ENCODE measurements at regions not wholly inside any gene's neighbourhood (a gene's known extent, or its start where the extent isn't known, plus 50 kb on each side); places are given as distances from the start of the nearest gene placed in this dataset.
"Not testable (repeated sequence)": the region's sequence is repeated elsewhere in the genome, so short reads cannot be mapped to it uniquely, and the experiment has no call there.

DNA sequence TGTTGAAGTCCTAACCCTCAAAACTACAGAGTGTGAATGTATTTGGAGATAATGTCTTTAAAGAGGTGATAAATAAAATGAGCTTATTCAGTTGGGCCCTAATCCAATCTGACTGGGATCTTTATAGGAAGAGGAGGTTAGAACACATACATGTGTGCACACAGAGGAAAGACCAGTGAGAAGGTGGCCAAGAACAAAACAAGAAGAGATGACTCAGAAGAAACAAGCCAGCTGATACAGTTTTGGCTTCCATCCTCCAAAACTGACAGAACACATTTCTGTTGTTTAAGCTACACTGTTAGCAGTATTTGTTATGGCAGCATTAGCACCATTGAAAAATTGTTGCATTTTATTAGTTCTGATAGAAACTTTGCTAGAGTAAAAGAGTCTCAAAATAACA lies 609.3 kb upstream of the IMPG1 start:
- DNase-seq (ENCODE audit: low spot score) = no peak

DNA sequence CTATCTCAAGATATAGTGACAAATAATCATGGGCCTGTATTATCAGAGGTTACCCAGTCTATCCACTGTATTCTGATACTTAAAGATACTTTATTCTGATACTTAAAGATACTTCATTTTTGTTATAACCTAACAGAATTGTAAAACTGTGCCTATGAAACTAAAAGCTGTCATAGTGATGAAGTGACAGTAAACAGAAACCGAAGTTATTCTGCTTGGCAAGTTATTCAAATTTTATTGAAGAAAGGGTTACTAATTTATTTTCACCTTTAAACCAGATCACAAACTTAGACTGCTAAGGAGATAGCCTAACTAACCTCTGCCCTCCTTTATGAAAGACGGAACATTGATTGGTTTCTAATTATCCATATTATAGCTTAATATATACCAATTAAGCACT lies 604.6 kb upstream of the IMPG1 start:
- DNase-seq (ENCODE audit: low spot score) = no peak

DNA sequence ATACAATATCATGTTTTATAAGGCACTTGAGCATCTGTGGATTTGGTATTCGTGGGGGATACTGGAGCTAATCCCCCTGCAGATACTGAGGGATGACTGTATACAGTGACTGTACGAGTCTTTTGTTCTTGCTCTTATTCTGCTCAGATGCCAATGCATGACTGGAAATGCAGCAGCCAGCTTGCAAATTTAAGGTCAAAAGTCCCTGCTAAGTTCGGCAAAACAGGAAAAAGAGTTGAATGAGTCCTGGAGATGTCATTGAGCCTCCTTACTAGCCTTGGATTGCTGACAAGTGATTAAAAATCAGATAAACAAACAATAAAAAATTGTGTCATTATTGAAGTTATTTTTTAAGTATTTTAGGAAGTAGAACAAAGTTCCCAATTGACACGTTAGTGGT lies 599.3 kb upstream of the IMPG1 start:
- DNase-seq (ENCODE audit: low spot score) = no peak

DNA sequence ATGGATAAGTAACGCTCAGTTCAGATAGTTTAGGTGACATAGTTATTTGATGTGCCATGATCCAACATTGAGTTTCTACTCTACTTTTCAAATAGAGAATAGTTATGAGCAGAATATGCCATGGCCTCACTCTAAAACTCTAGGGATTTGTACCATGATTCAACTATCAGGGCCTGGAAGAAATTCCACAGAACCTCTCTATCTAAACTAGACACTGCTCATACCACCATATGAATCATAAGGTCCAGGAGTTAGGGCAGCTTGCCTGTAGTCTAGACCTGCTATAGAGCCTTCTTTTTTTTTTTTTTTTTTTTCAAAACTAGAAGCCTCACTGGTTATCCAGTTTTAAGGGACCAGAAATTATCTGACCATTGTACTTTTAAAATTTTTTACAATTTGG lies 571.8 kb upstream of the IMPG1 start:
- DNase-seq (ENCODE audit: low spot score) = no peak

DNA sequence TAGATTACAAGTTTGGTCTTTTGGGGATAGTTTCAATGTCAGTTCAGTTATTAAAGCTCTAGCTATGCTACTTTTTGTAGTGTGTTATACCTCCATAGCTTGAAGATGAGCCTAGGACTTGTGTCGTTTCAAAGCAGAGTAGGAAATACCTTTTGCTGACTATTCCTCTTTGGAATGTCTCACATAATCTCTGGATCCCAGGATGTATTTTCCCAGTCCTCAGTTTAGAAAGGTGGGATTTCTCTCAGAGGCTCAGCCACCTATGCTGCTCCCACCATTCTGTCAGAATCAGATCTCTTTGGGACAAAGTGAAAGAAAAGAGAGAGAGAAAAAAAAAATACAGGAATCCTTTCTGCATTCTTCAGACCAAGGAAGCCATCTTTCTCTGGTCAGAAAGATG lies 567.5 kb upstream of the IMPG1 start:
- DNase-seq (ENCODE audit: low spot score) = no peak

DNA sequence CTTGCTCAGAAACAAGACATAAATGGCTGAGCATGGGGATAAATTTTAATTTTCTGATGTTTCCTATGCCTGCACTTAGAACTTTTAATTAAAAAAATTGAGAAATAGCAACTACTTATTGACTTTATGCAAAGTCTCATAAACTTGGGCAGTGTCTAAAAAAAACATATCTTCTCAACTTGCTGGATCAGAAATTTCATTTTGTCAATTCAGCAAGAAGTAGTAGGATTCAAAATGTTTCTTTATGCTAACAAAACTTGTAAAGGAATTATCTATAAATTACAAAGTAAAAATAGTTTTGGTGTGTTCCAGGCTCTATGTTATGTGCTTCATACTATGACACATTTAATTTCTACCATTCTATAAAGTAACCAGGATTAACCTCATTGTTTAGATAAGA lies 562.2 kb upstream of the IMPG1 start:
- no peak for DNase-seq (ENCODE audit: low spot score)

DNA sequence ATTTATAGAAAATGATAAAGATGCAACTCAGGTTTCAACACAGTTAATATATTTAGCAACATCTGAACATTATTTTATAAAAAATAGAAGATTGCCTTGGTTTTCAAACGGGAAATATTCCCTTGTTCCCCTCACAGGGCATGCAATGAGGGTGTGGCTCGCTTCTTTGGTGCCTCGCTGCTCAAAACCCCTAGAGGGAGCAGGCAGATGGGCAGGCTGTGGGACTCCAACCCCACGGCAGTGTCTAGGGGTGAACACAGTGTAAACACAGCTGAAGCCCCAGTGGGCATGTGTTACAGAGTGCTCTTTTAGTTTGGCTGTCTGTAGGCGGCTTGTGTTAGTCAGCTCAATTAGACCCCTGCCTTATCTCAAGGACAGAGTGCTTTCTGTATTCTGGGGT lies 560.8 kb upstream of the IMPG1 start:
- DNase-seq (ENCODE audit: low spot score) = no peak

DNA sequence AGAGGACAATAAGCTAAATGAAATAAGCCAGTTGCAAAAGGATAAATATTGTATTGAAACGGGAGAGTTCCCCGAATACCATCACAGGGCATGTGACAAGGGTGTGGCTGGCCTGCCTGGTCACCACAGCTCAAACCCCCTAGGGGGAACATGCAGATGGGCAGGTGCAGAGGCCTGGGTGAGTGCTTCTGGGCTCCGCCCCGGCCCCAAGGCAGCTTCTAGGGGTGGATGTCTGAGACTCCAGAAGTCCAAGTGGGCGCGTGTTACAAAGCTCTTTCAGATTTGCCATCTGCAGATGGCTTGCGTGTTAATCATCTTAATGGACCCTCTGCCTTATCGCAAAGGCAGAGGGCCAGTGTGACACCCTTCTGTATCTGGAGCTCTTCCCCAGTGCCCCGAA lies 559.2 kb upstream of the IMPG1 start:
- DNase-seq (ENCODE audit: low spot score) = no peak

DNA sequence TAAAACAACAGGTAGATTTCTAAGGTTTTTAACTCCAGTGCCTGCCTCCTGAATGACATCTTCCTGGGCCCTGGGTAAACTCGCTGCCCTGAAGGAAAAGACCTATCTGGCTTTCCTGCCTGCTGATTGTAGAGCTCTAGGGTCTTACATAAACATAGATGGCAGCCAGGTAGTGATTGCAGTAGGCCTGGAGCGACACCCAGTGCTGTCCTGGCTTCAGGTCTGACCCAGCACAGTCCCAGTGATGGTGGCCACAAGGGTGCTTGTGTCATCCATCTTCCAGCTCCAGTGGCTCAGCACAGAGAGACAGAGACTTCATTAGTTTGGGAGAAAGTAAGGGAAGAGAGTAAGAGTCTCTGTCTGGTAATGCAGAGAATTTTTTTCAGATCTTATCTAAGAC lies 542.9 kb upstream of the IMPG1 start:
- no peak for DNase-seq (ENCODE audit: low spot score)

DNA sequence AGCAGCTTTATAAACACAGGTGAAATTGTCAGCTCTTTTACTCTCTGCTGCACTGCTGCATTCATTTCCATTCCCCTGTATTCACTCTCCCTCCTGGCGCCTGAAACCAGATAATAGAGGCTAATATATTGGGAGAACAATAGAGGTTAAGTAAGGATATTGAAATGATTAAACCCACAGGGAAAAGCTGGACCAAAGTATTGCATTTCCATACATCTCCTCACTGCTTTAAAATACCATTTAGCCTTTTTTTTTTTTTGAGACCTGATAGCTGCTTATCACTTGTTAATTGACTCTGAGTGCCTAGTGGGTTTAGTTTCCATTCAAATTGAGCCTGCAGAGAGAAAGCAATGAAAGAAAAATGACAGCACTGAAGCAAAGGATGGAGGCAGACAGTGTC lies 540.5 kb upstream of the IMPG1 start:
- DNase-seq (ENCODE audit: low spot score) = no peak

DNA sequence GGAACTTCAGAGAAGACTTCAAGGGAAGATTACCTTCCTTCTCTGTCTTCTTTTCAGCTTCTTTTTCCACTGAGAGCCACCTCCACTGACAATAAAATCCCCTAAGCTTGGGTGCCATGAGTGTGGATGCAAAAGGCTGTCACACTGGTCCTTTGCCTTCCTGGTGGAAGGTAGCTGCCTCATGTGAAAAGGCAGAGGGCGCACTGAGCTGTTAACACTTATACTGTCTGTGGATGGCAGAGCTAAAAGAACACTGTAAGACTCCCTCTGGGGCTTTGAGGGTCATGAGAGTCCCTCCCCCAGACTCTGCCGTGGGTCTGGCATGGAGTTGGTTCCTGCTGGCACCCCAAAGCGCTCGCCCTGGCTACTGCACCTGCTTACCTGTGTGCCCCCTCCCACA lies 536.7 kb upstream of the IMPG1 start:
- DNase-seq (ENCODE audit: low spot score) = no peak

DNA sequence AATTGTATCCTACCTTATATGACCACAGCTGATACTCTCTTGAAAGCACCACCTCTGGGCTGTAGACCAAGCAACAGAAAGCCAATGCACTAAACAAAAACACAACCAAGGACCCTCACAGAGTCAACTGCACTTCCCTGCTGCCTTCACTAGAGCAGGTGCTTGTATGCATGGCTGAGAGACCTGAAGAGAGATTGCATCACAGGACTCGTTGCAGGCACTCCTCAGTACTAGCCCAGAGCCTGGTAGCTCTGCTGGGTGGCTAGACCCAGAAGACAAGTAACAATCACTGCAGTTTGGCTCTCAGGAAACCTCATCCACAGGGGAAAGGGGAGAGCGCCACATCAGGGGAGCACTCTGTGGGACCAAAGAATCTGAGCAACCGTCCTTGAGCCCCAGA lies 521.6 kb upstream of the IMPG1 start:
- DNase-seq (ENCODE audit: low spot score) = no peak

DNA sequence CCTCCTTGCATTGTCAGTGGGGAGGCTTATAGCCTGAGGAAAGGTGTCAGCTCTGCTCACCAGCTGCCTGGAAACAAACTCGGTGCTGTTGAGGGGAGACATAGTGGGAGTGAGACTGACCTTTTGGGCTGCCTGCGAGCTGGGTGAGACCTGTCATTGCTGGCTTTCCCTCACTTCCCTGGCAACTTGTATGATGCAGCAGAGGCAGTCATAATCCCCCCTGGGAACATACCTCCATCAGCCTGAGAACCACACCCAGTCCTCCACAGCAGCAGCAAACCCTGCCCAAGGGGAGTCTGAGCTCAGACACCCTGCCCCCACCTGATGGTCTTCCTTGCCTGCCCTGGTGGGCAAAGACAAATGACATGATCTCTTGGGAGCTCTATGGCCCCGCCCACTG lies 521.2 kb upstream of the IMPG1 start:
- DNase-seq (ENCODE audit: low spot score) = no peak

DNA sequence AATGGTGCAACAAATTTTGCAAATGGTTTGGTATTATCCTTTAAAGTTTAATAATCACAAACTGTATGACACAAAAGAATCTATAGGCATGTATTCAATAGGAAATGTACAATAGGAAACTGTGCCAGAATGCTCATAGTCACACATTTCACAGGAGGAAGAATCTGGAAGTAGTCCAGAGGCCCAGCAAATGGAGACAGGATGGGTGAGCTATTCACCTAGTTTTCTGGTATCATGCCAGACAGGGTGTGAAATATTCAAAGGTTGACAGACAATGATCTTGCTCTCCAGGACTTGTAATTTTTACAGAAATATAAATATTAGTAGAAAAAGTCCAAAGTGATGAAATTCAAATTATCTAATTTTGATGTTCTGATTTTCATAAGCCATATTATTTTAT lies 520.1 kb upstream of the IMPG1 start:
- DNase-seq (ENCODE audit: low spot score) = no peak

DNA sequence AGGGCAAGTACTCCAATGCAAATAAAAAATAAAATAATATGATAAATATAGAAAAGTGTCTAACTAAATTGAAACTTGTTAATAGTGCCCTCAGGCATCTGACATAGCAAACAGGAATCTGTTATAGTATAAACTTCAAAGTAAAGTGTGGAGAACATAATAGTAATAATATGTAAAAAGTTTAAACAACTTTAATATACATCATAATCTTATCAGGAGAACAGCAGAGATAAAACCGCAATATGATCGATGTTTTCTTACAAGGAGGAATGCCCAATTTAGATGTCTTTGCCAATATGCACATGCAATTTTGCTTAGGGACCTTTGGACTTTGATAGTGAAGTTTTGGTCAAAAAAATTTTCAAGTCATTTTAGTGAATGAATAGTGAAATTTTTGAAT lies 514.8 kb upstream of the IMPG1 start:
- no peak for DNase-seq (ENCODE audit: low spot score)

DNA sequence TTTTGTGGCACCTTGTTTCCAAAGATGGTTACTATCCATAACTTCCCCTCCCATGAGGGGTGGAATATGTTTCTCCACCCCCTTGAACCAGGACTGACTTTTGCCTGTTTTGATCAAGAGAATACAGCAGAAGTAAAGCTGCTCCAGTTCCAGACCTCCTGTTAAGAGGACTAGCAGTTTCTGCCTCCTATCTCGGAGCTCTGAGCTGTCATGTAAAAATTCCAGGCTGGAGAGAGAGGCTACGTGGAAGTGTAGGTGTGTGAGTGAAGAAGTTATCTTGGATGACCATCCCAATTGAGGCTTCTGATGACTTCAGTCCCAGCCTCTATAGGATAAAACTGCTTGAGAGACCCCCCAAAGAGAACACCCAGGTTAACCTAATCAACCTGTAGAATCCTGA lies 511.7 kb upstream of the IMPG1 start:
- DNase-seq (ENCODE audit: low spot score) = no peak

DNA sequence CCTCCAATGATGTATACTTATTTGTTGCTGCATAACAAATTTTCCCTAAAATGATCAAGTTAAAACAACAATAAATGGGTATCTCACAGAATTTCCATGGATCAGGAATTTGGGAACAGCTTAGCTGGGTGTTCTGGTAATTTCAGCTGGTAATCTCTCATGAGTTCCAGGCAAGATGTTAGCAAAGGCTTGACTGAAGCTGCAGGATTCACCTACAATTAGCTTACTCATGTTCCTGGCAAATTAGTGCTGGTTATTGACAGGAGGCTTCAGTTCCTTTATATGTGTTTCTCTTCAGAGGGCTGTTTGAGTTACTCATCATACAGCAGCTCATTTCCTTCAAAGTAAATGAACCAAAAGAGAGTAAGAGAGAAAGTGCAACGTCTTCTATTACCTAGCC lies 506.3 kb upstream of the IMPG1 start:
- DNase-seq (ENCODE audit: low spot score) = no peak

DNA sequence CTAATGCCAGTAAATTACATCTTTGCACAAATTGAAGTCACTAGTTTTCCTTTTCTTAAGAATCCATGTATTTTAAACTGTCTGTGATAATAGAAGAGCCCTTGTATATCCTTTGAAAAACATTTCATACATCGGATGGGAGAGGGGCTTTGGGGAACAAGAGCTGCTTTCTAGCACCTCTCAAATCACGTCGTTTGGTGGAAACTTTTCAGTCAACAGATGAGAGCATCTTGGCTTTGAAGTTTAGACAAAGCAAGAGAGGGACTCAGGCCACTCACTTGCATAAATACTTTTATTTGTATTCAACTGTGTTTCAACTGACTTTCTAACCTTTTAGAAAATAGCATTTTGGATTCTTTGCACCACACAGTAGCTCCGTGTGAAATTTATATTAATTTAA lies 502.3 kb upstream of the IMPG1 start:
- no peak for DNase-seq (ENCODE audit: low spot score)

DNA sequence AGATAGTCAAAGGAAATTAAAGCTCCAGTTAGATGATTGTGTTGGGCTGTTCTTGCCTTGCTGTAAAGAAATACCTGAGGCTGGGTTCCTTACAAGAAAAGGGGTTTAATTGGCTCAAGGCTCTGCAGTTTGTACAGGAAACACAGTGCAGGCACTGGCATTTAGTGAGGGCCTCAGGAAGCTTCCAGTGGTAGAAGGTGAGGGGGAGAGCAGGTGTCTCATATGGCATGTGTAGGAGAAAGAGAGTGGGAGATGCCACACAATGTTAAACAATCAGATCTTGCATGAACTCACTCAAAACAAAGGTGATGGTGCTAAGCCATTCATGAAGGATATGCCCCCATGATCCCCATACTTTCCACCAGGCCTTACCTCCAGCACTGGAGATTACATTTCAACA lies 493.5 kb upstream of the IMPG1 start:
- no peak for DNase-seq (ENCODE audit: low spot score)

DNA sequence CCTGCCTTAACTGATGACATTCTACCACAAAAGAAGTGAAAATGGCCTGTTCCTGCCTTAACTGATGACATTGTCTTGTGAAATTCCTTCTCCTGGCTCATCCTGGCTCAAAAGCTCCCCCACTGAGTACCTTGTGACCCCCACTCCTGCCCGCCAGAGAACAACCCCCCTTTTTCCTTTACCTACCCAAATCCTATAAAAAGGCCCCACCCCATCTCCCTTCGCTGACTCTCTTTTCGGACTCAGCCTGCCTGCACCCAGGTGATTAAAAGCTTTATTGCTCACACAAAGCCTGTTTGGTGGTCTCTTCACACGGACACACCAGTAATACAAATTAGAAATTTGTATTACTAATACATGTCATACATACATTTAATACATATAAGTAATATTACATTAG lies 489.9 kb upstream of the IMPG1 start:
- not testable (repeated sequence) for DNase-seq (ENCODE audit: low spot score)

DNA sequence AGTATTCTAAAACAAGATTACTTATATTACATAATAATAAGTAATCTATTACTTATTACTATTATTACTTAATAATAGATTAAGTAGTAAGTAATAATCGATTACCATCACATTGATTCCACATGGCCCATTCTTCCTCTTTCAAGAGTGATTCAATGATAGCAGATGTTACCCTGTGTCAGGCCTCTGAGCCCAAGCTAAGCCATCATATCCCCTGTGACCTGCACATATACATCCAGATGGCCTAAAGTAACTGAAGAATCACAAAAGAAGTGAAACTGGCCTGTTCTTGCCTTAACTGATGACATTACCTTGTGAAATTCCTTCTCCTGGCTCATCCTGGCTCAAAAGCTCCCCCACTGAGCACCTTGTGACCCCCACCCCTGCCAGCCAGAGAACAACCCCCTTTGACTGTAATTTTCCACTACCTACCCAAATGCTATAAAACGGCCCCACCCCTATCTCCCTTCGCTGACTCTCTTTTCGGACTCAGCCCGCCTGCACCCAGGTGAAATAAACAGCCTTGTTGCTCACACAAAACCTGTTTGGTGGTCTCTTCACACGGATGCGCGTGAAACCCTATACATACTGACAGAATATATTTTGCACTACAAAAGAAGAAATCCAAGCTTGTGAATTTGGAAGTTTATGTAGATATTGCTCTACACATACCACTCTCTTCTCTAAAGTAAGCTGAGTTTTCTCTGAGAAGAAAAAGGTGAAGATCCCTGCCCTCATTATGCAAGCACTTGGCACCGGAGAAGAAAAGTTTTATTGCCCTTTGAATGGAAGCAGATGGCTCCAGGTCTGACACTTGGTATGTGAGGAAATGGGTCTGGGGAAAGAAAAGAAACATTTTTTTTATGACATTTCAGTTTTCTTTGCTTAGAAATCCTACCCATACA lies 488.6 kb upstream of the IMPG1 start:
- not testable (repeated sequence) for DNase-seq (ENCODE audit: low spot score)

DNA sequence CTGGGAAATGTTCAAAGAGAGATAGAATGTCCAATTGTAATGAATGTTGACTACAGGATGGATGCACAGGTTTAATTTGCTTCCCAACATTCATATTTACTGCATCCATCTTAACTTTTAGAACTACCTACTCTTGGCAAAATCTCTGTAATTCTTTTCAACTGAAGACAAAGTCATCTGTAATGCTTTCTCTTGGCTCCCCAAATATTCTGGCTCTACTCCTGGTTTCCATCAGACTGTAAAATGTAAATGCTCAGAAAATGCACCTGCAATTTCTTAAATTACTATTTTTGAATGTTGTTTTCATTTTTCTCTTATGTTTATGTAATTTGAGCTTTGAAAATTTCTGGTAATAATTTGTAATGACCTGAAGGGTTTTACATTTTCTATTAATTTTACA lies 480.8 kb upstream of the IMPG1 start:
- no peak for DNase-seq (ENCODE audit: low spot score)

DNA sequence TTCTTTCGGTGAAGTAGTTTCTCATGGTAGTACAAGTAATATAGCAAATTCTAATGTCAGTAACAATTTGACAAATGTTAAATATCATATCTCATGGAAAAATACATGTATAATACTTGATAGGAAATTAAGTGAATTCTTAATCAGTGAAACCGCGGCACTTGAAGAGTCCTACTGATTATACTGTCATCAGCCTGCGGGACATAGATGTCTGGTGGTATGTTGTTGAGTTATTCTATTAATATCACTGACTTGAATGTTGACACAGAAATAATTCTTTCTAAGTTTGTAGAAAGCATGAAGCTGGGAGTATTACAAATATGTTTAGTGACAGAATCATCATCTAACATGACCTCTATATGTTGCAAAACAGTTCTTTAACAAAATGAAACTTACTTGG lies 479.8 kb upstream of the IMPG1 start:
- DNase-seq (ENCODE audit: low spot score) = no peak

DNA sequence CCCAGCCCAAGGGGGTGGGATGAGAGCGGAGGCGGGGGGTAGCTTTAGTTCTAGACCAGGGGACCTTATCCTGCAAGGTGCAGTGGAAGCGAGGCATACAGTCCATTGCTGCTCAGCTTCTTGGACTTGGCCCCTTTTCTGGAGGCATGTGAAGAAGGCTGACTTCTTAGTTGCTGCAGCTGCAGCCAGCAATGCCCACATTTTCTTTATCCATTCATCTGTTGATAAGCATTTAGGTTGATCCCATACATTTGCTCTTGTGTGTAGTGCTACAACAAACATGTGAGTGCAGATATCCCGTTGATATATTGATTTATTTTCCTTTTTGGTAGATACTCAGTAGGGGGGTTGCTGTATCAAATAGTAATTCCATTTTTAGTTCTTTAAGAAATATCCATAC lies 461.2 kb upstream of the IMPG1 start:
- DNase-seq (ENCODE audit: low spot score) = no peak
